A673 (cell line): ENCODE measurements at regions not wholly inside any gene's neighbourhood (a gene's known extent, or its start where the extent isn't known, plus 50 kb on each side); places are given as distances from the start of the nearest gene placed in this dataset.

Source experiments
- BruUV-seq: library from RNA; stranded (reverse); fragments of 400-500 nt; replicated peaks from 2 replicates; lab custom pipeline; 2021; lab: Mats Ljungman, UMichigan
- CTCF ChIA-PET: fragments of 300-600 bp; sonication (Branson Sonifier 250); formaldehyde crosslinking; loops from one replicate; lab custom pipeline; 2022; ENCODE audit warnings: antibody characterized with exemption; lab: Charles Lee
- POLR2A ChIA-PET: fragments of 300-600 bp; sonication (Branson Sonifier 250); formaldehyde crosslinking; loops from one replicate; lab custom pipeline; 2022; ENCODE audit warnings: antibody characterized with exemption; ENCODE audit not compliant: low non-redundant PET; lab: Charles Lee
- DNase-seq: peaks from one replicate; pipeline ENCODE4 v3.0.0-alpha.2; 2015; ENCODE audit warnings: low spot score
- H3K27ac ChIP-seq: fragments of 200-600 bp; sonication (generic); 2 replicates; pipeline ENCODE4 v1.5.1; 2016; ENCODE audit warnings: mixed run types, low read depth, mild to moderate bottlenecking, mixed read lengths, antibody characterized with exemption, low read length; ENCODE audit not compliant: poor library complexity, severe bottlenecking
- H3K27me3 ChIP-seq: fragments of 200-600 bp; sonication (generic); replicated peaks from 2 replicates; pipeline ENCODE4 v1.6.1; 2017; ENCODE audit warnings: mixed run types, low read depth, mild to moderate bottlenecking, mixed read lengths, antibody characterized with exemption, low read length; ENCODE audit not compliant: insufficient read depth, poor library complexity
- H3K36me3 ChIP-seq: fragments of 200-600 bp; sonication (generic); 2 replicates; pipeline ENCODE4 v1.6.1; 2016; ENCODE audit warnings: mixed run types, mild to moderate bottlenecking, mixed read lengths, antibody characterized with exemption, low read length; ENCODE audit not compliant: insufficient read depth, poor library complexity, severe bottlenecking
- H3K4me1 ChIP-seq: fragments of 200-600 bp; sonication (generic); 2 replicates; pipeline ENCODE4 v1.6.1; 2017; ENCODE audit warnings: mixed run types, mild to moderate bottlenecking, mixed read lengths, antibody characterized with exemption, low read length; ENCODE audit not compliant: insufficient read depth, poor library complexity, severe bottlenecking
- H3K4me3 ChIP-seq: fragments of 200-600 bp; sonication (generic); 2 replicates; pipeline ENCODE4 v1.5.1; 2016; ENCODE audit warnings: low read depth, mixed run types, mild to moderate bottlenecking, mixed read lengths, low read length; ENCODE audit not compliant: poor library complexity, severe bottlenecking
- H3K9me3 ChIP-seq: fragments of 200-600 bp; sonication (generic); 2 replicates; pipeline ENCODE4 v1.6.1; 2016; ENCODE audit warnings: mixed run types, low read depth, mild to moderate bottlenecking, mixed read lengths, antibody characterized with exemption, low read length; ENCODE audit not compliant: poor library complexity, severe bottlenecking
- EZH2 ChIP-seq: fragments of 200-600 bp; sonication (generic); IDR thresholded peaks from 2 replicates; pipeline ENCODE4 v1.6.1; 2017; ENCODE audit warnings: borderline replicate concordance, low read depth, mild to moderate bottlenecking, mixed read lengths, antibody characterized with exemption, low read length; ENCODE audit not compliant: poor library complexity, severe bottlenecking
- intact Hi-C: fragments of 100-400 bp; cut with micrococcal nuclease; formaldehyde crosslinking; loops from one replicate; pipeline ENCODE4 v1.10.0; 2022; ENCODE audit not compliant: unreplicated experiment
- TF ChIP-seq, protein P1 (sequence below): fragments of 300-800, 200-600 bp; sonication (generic); conservative IDR thresholded peaks from 2 replicates; pipeline ENCODE4 v1.5.1; 2017; ENCODE audit warnings: low read depth, mild to moderate bottlenecking, antibody characterized with exemption, low read length, moderate library complexity, mixed read lengths

GRCh38 chr14:98775892-98776291 is 496.1 kb downstream of the BCL11B start:
- H3K27ac ChIP-seq: no peak overlapping the region
- ChIA-PET CTCF (no interaction called here), POLR2A (no interaction called here)
- H3K36me3 ChIP-seq: no peaks in the 10 kb centered on the region
- no TSS peak for BruUV-seq
- H3K27me3 ChIP-seq: no peaks in the 10 kb centered on the region
- no peaks in the 10 kb centered on the region for H3K4me1 ChIP-seq
- intact Hi-C loops: no loop called here
- H3K9me3 ChIP-seq: no peaks in the 10 kb centered on the region
- DNase-seq: no peak
- H3K4me3 ChIP-seq: no peak overlapping the region
- TF ChIP-seq, protein P1, sequence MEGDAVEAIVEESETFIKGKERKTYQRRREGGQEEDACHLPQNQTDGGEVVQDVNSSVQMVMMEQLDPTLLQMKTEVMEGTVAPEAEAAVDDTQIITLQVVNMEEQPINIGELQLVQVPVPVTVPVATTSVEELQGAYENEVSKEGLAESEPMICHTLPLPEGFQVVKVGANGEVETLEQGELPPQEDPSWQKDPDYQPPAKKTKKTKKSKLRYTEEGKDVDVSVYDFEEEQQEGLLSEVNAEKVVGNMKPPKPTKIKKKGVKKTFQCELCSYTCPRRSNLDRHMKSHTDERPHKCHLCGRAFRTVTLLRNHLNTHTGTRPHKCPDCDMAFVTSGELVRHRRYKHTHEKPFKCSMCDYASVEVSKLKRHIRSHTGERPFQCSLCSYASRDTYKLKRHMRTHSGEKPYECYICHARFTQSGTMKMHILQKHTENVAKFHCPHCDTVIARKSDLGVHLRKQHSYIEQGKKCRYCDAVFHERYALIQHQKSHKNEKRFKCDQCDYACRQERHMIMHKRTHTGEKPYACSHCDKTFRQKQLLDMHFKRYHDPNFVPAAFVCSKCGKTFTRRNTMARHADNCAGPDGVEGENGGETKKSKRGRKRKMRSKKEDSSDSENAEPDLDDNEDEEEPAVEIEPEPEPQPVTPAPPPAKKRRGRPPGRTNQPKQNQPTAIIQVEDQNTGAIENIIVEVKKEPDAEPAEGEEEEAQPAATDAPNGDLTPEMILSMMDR: no peak
- no peak for TF ChIP-seq EZH2

GRCh38 chr14:98782062-98782461 is 489.9 kb downstream of the BCL11B start:
- Histone ChIP-seq H3K4me3 (no peak overlapping the region), H3K9me3 (no peaks in the 10 kb centered on the region), H3K4me1 (no peaks in the 10 kb centered on the region), H3K27me3 (no peaks in the 10 kb centered on the region), H3K36me3 (no peaks in the 10 kb centered on the region), H3K27ac (no peak overlapping the region)
- ChIA-PET CTCF (no interaction called here), POLR2A (no interaction called here)
- BruUV-seq: no TSS peak
- TF ChIP-seq, protein P1: no peak
- no peak for TF ChIP-seq EZH2
- DNase-seq: no peak
- intact Hi-C loops: no loop called here

- Histone ChIP-seq H3K4me3 (no peak overlapping the region), H3K27me3 (no peaks in the 10 kb centered on the region), H3K9me3 (no peaks in the 10 kb centered on the region), H3K36me3 (no peaks in the 10 kb centered on the region), H3K4me1 (no peaks in the 10 kb centered on the region), H3K27ac (no peak overlapping the region)
- TF ChIP-seq EZH2: no peak
- TF ChIP-seq, protein P1: no peak
- no peak for DNase-seq
- no TSS peak for BruUV-seq
- POLR2A ChIA-PET: interaction anchor here (0.6 kb wide), 1 partner anchor 21 kb away, joined by 5 read pairs; no protein-coding TSS in a partner anchor
- CTCF ChIA-PET: no interaction called here
- intact Hi-C loops: no loop called here
Measured at GRCh38 chr14:98785578-98785977, 486.4 kb downstream of the BCL11B start.
